GM06990 (cell line): ENCODE measurements at regions not wholly inside any gene's neighbourhood (a gene's known extent, or its start where the extent isn't known, plus 50 kb on each side); places are given as distances from the start of the nearest gene placed in this dataset.

Source experiments
- DNase-seq: peaks from one replicate; pipeline ENCODE4 v3.0.0-alpha.2; 2011; ENCODE audit not compliant: insufficient read length; ENCODE audit errors: extremely low read depth
- H3K27me3 ChIP-seq: replicated peaks from 2 replicates; pipeline ENCODE4 v1.6.0; 2011; ENCODE audit warnings: low read length; ENCODE audit not compliant: control insufficient read depth, insufficient read depth
- H3K36me3 ChIP-seq: 2 replicates; pipeline ENCODE4 v1.5.1; 2011; ENCODE audit warnings: low read length; ENCODE audit not compliant: control insufficient read depth, insufficient read depth
- H3K4me3 ChIP-seq: replicated peaks from 2 replicates; pipeline ENCODE4 v1.5.1; 2011; ENCODE audit warnings: low read depth, mild to moderate bottlenecking, control low read depth, low read length
- TF ChIP-seq, protein P1 (sequence below): IDR thresholded peaks from 2 replicates; pipeline ENCODE4 v1.5.1; 2011; ENCODE audit warnings: low read length, control low read depth, mild to moderate bottlenecking, inconsistent platforms; ENCODE audit not compliant: insufficient read depth, poor library complexity, severe bottlenecking

DNA sequence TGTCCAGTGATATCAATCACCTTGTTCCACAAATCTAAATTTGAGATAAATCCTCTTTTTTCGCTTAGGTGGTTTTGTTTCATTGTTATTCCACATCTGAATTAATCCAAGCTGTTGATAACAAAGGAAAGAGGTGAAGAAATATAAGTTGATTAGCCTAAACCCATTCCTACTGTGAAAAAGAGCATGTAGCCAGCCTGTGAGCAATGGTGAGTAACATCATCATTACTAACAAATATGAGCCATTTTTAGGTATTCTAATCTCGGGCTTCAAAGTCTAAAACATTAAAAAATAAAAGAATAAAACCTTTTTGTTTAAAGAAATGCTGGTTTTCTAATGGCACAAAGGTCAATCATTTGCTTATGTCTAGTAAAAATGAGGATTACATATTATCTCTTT, 52.1 kb upstream of the P3H2 start:
- no peaks in the 10 kb centered on the region for H3K27me3 ChIP-seq

More for the DNA sequence above, 52.1 kb upstream of the P3H2 start:
- TF ChIP-seq, protein P1, sequence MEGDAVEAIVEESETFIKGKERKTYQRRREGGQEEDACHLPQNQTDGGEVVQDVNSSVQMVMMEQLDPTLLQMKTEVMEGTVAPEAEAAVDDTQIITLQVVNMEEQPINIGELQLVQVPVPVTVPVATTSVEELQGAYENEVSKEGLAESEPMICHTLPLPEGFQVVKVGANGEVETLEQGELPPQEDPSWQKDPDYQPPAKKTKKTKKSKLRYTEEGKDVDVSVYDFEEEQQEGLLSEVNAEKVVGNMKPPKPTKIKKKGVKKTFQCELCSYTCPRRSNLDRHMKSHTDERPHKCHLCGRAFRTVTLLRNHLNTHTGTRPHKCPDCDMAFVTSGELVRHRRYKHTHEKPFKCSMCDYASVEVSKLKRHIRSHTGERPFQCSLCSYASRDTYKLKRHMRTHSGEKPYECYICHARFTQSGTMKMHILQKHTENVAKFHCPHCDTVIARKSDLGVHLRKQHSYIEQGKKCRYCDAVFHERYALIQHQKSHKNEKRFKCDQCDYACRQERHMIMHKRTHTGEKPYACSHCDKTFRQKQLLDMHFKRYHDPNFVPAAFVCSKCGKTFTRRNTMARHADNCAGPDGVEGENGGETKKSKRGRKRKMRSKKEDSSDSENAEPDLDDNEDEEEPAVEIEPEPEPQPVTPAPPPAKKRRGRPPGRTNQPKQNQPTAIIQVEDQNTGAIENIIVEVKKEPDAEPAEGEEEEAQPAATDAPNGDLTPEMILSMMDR: no peak
- DNase-seq: no peak
- H3K36me3 ChIP-seq: no peaks in the 10 kb centered on the region
- H3K4me3 ChIP-seq: no peak overlapping the region
